ENCODE measurements at regions not wholly inside any gene's neighbourhood (a gene's known extent, or its start where the extent isn't known, plus 50 kb on each side); places are given as distances from the start of the nearest gene placed in this dataset.

DNA sequence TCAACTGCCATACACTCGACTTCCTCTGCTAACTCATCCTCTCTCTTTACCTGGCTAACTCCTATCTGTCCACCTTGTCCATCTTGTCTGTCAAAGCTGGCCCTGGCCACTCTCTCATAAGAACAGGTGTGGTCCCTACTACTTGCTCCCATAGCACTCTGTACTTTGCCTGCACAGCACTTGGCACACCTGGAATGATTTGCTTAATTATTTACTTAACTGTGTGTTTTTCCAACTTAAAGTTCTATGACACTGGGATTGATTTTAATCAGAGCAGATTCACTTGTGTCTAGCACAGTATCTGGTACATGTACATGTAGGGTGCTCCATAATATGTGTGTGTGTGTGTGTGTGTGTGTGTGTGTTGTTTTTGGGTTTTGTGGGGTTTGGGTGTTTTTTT lies 111.6 kb downstream of the ZNF281 start:
- Histone ChIP-seq H3K27ac (ENCODE audit: low read length) (no peak overlapping the region), H3K9ac (ENCODE audit: low read depth, low read length) (no peak overlapping the region), H3K79me2 (ENCODE audit: insufficient read depth, low read length) (no peaks in the 10 kb centered on the region), H3K9me3 (ENCODE audit: insufficient read depth, low read length, severe bottlenecking) (no peaks in the 10 kb centered on the region), H2AFZ (ENCODE audit: low read depth, low read length) (no peak overlapping the region), H3K27me3 (ENCODE audit: insufficient read depth, low read length, poor library complexity) (peaks cover 47% of the 10 kb centered on the region), H4K20me1 (ENCODE audit: insufficient read depth, low read length) (0 out of 2 replicates have a peak, but pooled peaks cover 4% of the 10 kb centered on the region), H3K4me2 (ENCODE audit: insufficient read depth, low read length) (no peak overlapping the region), H3K36me3 (ENCODE audit: insufficient read depth, low read length) (no peaks in the 10 kb centered on the region), H3K4me1 (ENCODE audit: insufficient read depth, low read length) (peaks cover 8% of the 10 kb centered on the region), H3K4me3 (ENCODE audit: low read depth in 1 of 2, low read length in 2 of 2) (no peak overlapping the region)
- no peak for DNase-seq
- TF ChIP-seq, protein P1, sequence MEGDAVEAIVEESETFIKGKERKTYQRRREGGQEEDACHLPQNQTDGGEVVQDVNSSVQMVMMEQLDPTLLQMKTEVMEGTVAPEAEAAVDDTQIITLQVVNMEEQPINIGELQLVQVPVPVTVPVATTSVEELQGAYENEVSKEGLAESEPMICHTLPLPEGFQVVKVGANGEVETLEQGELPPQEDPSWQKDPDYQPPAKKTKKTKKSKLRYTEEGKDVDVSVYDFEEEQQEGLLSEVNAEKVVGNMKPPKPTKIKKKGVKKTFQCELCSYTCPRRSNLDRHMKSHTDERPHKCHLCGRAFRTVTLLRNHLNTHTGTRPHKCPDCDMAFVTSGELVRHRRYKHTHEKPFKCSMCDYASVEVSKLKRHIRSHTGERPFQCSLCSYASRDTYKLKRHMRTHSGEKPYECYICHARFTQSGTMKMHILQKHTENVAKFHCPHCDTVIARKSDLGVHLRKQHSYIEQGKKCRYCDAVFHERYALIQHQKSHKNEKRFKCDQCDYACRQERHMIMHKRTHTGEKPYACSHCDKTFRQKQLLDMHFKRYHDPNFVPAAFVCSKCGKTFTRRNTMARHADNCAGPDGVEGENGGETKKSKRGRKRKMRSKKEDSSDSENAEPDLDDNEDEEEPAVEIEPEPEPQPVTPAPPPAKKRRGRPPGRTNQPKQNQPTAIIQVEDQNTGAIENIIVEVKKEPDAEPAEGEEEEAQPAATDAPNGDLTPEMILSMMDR (IDR thresholded peaks at IDR 0.05; ENCODE audit: borderline replicate concordance, extremely low read depth, low read length, poor library complexity, severe bottlenecking): no peak
- no peak for TF ChIP-seq EZH2 (IDR thresholded peaks at IDR 0.05; ENCODE audit: borderline replicate concordance, low read depth, low read length, severe bottlenecking)
- ATAC-seq (ENCODE audit: insufficient read depth, low read depth): no peak

DNA sequence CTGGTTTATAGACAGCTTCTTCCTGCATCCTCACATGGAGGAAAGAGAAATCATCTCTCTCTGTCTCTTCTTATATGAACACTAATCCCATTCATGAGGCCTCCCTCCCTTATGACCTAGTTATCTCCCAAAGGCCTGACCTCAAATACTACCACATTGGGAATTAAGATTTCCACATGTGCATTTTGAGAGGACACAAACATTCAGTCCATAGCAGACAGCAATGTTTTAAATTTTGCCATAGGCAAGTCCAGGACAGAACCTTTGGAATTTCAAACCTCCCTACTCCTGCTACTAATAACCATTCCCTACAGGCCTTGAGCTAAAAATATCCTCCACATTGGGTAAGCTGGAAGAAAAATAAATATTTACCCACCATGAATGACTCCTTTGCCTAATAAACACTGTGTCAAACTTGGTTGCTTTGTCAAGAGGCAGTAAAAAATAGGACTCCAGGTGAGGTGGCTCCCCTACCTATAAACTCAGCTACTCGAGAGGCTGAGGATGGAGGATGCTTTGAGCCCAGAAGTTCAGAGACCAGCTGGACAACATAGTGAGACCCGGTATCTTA lies 113.7 kb downstream of the ZNF281 start:
- Histone ChIP-seq H4K20me1 (ENCODE audit: insufficient read depth, low read length) (0 out of 2 replicates have a peak, but pooled peaks cover 2% of the 10 kb centered on the region), H2AFZ (ENCODE audit: low read depth, low read length) (no peak overlapping the region), H3K27me3 (ENCODE audit: insufficient read depth, low read length, poor library complexity) (peaks cover 38% of the 10 kb centered on the region), H3K79me2 (ENCODE audit: insufficient read depth, low read length) (no peaks in the 10 kb centered on the region), H3K27ac (ENCODE audit: low read length) (no peak overlapping the region), H3K4me2 (ENCODE audit: insufficient read depth, low read length) (no peak overlapping the region), H3K9ac (ENCODE audit: low read depth, low read length) (no peak overlapping the region), H3K9me3 (ENCODE audit: insufficient read depth, low read length, severe bottlenecking) (no peaks in the 10 kb centered on the region), H3K4me1 (ENCODE audit: insufficient read depth, low read length) (no peaks in the 10 kb centered on the region), H3K4me3 (ENCODE audit: low read depth in 1 of 2, low read length in 2 of 2) (no peak overlapping the region), H3K36me3 (ENCODE audit: insufficient read depth, low read length) (no peaks in the 10 kb centered on the region)
- ATAC-seq (ENCODE audit: insufficient read depth, low read depth) (no peak), DNase-seq (no peak)
- TF ChIP-seq, protein P1 (IDR thresholded peaks at IDR 0.05; ENCODE audit: borderline replicate concordance, extremely low read depth, low read length, poor library complexity, severe bottlenecking): no peak
- no peak for TF ChIP-seq EZH2 (IDR thresholded peaks at IDR 0.05; ENCODE audit: borderline replicate concordance, low read depth, low read length, severe bottlenecking)

DNA sequence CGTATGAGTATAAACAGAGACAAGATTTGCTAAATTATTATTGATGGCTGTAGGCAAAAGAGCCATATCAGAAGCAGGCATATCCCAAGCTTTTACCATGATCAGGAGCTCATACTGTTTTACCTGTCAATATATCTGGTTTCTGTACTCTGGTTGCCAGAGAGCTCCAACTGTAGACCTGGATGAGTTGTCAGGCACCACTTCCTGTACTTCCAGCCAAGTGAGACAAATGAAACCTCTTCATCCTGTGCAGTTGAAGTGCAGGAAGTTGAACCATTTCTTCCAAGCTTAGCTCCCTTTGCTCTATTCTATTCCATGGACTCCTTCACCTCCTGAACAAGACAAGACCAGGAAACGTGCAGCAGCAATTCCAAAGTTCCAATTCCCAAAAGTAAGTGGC lies 115.6 kb downstream of the ZNF281 start:
- Histone ChIP-seq H3K36me3 (ENCODE audit: insufficient read depth, low read length) (no peaks in the 10 kb centered on the region), H4K20me1 (ENCODE audit: insufficient read depth, low read length) (no peaks in the 10 kb centered on the region), H3K9me3 (ENCODE audit: insufficient read depth, low read length, severe bottlenecking) (no peaks in the 10 kb centered on the region), H3K9ac (ENCODE audit: low read depth, low read length) (no peak overlapping the region), H3K4me2 (ENCODE audit: insufficient read depth, low read length) (no peak overlapping the region), H3K79me2 (ENCODE audit: insufficient read depth, low read length) (no peaks in the 10 kb centered on the region), H3K27me3 (ENCODE audit: insufficient read depth, low read length, poor library complexity) (peaks cover 30% of the 10 kb centered on the region), H3K4me3 (ENCODE audit: low read depth in 1 of 2, low read length in 2 of 2) (no peak overlapping the region), H3K4me1 (ENCODE audit: insufficient read depth, low read length) (no peaks in the 10 kb centered on the region), H3K27ac (ENCODE audit: low read length) (no peak overlapping the region), H2AFZ (ENCODE audit: low read depth, low read length) (no peak overlapping the region)
- ATAC-seq (ENCODE audit: insufficient read depth, low read depth): no peak
- no peak for TF ChIP-seq EZH2 (IDR thresholded peaks at IDR 0.05; ENCODE audit: borderline replicate concordance, low read depth, low read length, severe bottlenecking)
- TF ChIP-seq, protein P1 (IDR thresholded peaks at IDR 0.05; ENCODE audit: borderline replicate concordance, extremely low read depth, low read length, poor library complexity, severe bottlenecking): no peak
- no peak for DNase-seq
